ENCODE measurements at regions not wholly inside any gene's neighbourhood (a gene's known extent, or its start where the extent isn't known, plus 50 kb on each side); places are given as distances from the start of the nearest gene placed in this dataset.

DNA sequence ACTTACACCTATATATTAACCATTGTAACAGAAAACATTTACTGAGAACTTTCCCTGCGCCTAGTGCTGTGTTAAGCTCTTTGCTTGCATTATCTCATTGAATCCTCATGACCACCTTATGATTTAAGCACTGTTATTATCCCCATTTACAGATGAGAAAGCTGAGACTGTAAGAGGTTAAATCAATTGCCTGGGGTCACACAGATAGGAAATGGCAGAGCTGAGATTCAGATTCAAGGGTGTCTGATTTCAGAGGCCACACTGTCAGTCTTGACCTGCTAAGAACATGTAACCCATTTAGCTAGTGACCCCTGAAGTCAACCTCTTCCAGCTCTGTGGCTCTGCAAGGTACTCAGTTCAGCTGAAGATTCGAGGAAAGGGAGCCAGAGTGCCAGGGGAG is 143.9 kb downstream of the TLE3 start:
- no peak overlapping the region for H3K27ac Mint-ChIP-seq
- H3K9me3 Mint-ChIP-seq = no peaks in the 10 kb centered on the region
- DNase-seq (no peak), ATAC-seq (no peak)
- no peaks in the 10 kb centered on the region for H3K4me1 ChIP-seq (ENCODE audit: control insufficient read depth, insufficient read depth, low read length)
- no peaks in the 10 kb centered on the region for H3K36me3 ChIP-seq (ENCODE audit: control insufficient read depth, insufficient read depth, low read length)
- TF ChIP-seq, protein P1, sequence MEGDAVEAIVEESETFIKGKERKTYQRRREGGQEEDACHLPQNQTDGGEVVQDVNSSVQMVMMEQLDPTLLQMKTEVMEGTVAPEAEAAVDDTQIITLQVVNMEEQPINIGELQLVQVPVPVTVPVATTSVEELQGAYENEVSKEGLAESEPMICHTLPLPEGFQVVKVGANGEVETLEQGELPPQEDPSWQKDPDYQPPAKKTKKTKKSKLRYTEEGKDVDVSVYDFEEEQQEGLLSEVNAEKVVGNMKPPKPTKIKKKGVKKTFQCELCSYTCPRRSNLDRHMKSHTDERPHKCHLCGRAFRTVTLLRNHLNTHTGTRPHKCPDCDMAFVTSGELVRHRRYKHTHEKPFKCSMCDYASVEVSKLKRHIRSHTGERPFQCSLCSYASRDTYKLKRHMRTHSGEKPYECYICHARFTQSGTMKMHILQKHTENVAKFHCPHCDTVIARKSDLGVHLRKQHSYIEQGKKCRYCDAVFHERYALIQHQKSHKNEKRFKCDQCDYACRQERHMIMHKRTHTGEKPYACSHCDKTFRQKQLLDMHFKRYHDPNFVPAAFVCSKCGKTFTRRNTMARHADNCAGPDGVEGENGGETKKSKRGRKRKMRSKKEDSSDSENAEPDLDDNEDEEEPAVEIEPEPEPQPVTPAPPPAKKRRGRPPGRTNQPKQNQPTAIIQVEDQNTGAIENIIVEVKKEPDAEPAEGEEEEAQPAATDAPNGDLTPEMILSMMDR (IDR thresholded peaks at IDR 0.05) = no peak
- no peak overlapping the region for H3K27ac ChIP-seq (ENCODE audit: low read length)
- peaks cover 4 to 10% of the 10 kb centered on the region in 2 donors for H3K27me3 Mint-ChIP-seq (ENCODE audit: low read depth in 2 of 2)
- no peak overlapping the region for H3K4me3 Mint-ChIP-seq
- H3K9me3 ChIP-seq (ENCODE audit: control insufficient read depth, insufficient read depth, low read length) = no peaks in the 10 kb centered on the region
- no peak overlapping the region for H3K4me3 ChIP-seq (ENCODE audit: low read length)
- no peaks in the 10 kb centered on the region for H3K27me3 ChIP-seq (ENCODE audit: control insufficient read depth, insufficient read depth, low read length)
- H3K36me3 Mint-ChIP-seq = no peaks in the 10 kb centered on the region
- 85% methylated on average over 2 of the region's 2 CpGs for WGBS (ENCODE audit: insufficient coverage)
- H3K4me1 Mint-ChIP-seq = no peaks in the 10 kb centered on the region
- intact Hi-C loops (cut with micrococcal nuclease) = no loop called here

DNA sequence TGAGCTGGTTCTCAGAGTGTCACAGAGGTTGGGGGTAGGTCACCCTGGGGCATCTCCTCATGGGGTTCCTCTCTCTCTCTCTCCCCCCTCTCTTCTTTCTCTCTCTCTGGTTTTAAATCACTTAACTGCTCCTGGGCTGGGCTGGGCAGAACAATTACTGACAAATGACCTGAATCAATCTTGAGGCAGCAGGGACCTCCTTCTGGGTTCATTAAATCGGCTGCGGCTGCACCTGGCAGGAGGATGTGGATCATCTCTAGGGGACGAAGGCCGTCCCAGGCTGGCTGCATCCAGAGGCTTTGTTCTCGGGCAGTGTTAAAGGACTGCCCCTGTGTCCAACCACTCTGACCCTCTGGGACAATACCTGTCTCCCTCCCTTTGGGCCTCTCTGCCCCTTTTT is 143.1 kb downstream of the TLE3 start:
- Mint-ChIP-seq H3K27me3 (ENCODE audit: low read depth in 2 of 2) (peaks cover 9 to 14% of the 10 kb centered on the region in 2 donors), H3K9me3 (no peaks in the 10 kb centered on the region), H3K36me3 (no peaks in the 10 kb centered on the region), H3K4me3 (no peak overlapping the region), H3K27ac (no peak overlapping the region), H3K4me1 (no peaks in the 10 kb centered on the region)
- Histone ChIP-seq H3K27me3 (ENCODE audit: control insufficient read depth, insufficient read depth, low read length) (no peaks in the 10 kb centered on the region), H3K36me3 (ENCODE audit: control insufficient read depth, insufficient read depth, low read length) (no peaks in the 10 kb centered on the region), H3K9me3 (ENCODE audit: control insufficient read depth, insufficient read depth, low read length) (no peaks in the 10 kb centered on the region), H3K4me1 (ENCODE audit: control insufficient read depth, insufficient read depth, low read length) (no peaks in the 10 kb centered on the region), H3K27ac (ENCODE audit: low read length) (no peak overlapping the region), H3K4me3 (ENCODE audit: low read length) (no peak overlapping the region)
- WGBS (ENCODE audit: insufficient coverage) = 95% methylated on average over 5 of the region's 5 CpGs
- DNase-seq = no peak
- TF ChIP-seq, protein P1 (IDR thresholded peaks at IDR 0.05) = no peak
- ATAC-seq = no peak
- intact Hi-C loops (cut with micrococcal nuclease) = no loop called here

DNA sequence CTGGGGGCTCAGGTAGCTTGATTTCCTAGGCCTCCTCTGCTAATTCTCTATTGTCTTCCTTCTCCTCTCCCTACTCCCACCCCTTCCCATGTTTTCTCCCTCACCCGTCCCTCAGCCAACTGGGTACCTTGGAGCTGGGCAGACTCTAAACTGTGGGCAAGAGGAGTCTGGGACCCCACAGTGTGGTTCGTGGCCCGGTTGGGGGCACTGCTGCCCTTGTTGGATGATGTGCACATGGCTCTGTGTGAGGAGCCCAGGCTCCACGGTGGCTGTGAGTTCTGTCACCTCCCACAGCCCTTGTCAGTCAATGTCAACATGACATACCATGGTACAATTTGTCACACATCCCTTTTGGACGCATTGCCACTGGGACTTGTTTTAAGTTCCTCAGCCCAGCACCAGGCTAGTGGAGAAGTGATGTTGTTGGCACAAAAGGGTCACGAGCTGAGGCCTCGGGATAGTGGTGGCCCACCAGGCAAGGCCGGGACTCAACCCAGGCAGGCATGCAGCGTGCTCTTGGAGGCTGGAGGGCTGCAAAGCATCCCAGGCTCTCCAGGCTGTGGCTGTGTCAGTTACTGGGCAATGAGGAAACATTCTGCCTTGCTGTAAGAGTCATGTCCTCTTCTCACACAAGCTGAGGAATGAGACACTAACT is 142.3 kb downstream of the TLE3 start:
- Mint-ChIP-seq H3K9me3 (no peaks in the 10 kb centered on the region), H3K27ac (no peak overlapping the region), H3K27me3 (ENCODE audit: low read depth in 2 of 2) (peaks cover 11 to 12% of the 10 kb centered on the region in 2 donors), H3K4me1 (no peaks in the 10 kb centered on the region), H3K4me3 (no peak overlapping the region), H3K36me3 (no peaks in the 10 kb centered on the region)
- no peaks in the 10 kb centered on the region for H3K27me3 ChIP-seq (ENCODE audit: control insufficient read depth, insufficient read depth, low read length)
- 86% methylated on average over 9 of the region's 9 CpGs for WGBS (ENCODE audit: insufficient coverage)
- intact Hi-C loops (cut with micrococcal nuclease) = no loop called here
- DNase-seq = no peak
- H3K4me1 ChIP-seq (ENCODE audit: control insufficient read depth, insufficient read depth, low read length) = no peaks in the 10 kb centered on the region
- TF ChIP-seq, protein P1 (IDR thresholded peaks at IDR 0.05) = no peak
- no peak overlapping the region for H3K4me3 ChIP-seq (ENCODE audit: low read length)
- ATAC-seq = no peak
- no peaks in the 10 kb centered on the region for H3K9me3 ChIP-seq (ENCODE audit: control insufficient read depth, insufficient read depth, low read length)
- no peak overlapping the region for H3K27ac ChIP-seq (ENCODE audit: low read length)
- no peaks in the 10 kb centered on the region for H3K36me3 ChIP-seq (ENCODE audit: control insufficient read depth, insufficient read depth, low read length)

DNA sequence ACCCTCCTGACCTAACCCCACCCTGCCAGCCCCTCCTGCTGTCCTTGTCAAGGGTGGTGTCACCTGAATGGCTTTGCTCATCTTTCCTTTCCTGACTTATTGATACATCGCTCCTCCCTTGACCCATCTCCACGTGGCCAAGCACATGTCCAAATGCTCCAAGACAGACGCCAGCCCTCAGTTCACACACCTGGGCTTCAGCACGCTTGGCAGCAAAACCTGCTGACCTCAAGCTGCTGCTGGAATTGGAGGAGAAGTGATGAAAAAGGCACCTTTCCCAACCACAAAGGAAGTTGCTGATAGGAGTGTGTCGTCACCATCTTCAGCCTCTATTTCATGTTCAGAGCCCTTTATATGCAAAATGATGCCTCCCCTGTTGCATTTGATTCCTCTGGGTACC is 141.3 kb downstream of the TLE3 start:
- Mint-ChIP-seq H3K27me3 (ENCODE audit: low read depth in 2 of 2) (peaks cover 12 to 14% of the 10 kb centered on the region in 2 donors), H3K27ac (no peak overlapping the region), H3K4me3 (no peak overlapping the region), H3K4me1 (no peaks in the 10 kb centered on the region), H3K9me3 (no peaks in the 10 kb centered on the region), H3K36me3 (no peaks in the 10 kb centered on the region)
- Histone ChIP-seq H3K9me3 (ENCODE audit: control insufficient read depth, insufficient read depth, low read length) (no peaks in the 10 kb centered on the region), H3K4me1 (ENCODE audit: control insufficient read depth, insufficient read depth, low read length) (no peaks in the 10 kb centered on the region), H3K27ac (ENCODE audit: low read length) (no peak overlapping the region), H3K27me3 (ENCODE audit: control insufficient read depth, insufficient read depth, low read length) (no peaks in the 10 kb centered on the region), H3K36me3 (ENCODE audit: control insufficient read depth, insufficient read depth, low read length) (no peaks in the 10 kb centered on the region), H3K4me3 (ENCODE audit: low read length) (no peak overlapping the region)
- intact Hi-C loops (cut with micrococcal nuclease) = no loop called here
- 68% methylated on average over 5 of the region's 5 CpGs for WGBS (ENCODE audit: insufficient coverage)
- DNase-seq (no peak), ATAC-seq (no peak)
- TF ChIP-seq, protein P1 (IDR thresholded peaks at IDR 0.05) = no peak
